IMR-90 (cell line): ENCODE measurements at regions not wholly inside any gene's neighbourhood (a gene's known extent, or its start where the extent isn't known, plus 50 kb on each side); places are given as distances from the start of the nearest gene placed in this dataset.
A peak's percentile ranks its signal among the peaks of the same experiment; 100 is the strongest.

Experiments used
- ATAC-seq: fragments of 200-7000 bp; cut with Tn5 transposase; 2 replicates; pipeline ENCODE4 v1.9.1; 2020; ENCODE audit warnings: low read depth, mild to moderate bottlenecking, moderate library complexity
- BruUV-seq: library from RNA; stranded (reverse); fragments of 400-500 nt; replicated peaks from 2 replicates; lab custom pipeline; 2021; lab: Mats Ljungman, UMichigan
- CTCF ChIA-PET: fragments of 300-600 bp; formaldehyde crosslinking; extraction: SDS; loops from one replicate; lab custom pipeline; 2021; ENCODE audit warnings: antibody characterized with exemption; lab: Yijun Ruan, JAX
- POLR2A ChIA-PET: fragments of 300-600 bp; sonication (Branson Sonifier 250); formaldehyde crosslinking; loops from one replicate; lab custom pipeline; 2022; ENCODE audit warnings: antibody characterized with exemption; ENCODE audit not compliant: unreplicated experiment; lab: Charles Lee
- DNase-seq: peaks from one replicate; pipeline ENCODE4 v3.0.0; 2013
- H2AFZ ChIP-seq: replicated peaks from 2 replicates; pipeline ENCODE3; 2013; ENCODE audit warnings: low read length, mild to moderate bottlenecking; ENCODE audit not compliant: poor library complexity
- H2AK5ac ChIP-seq: 2 replicates; pipeline ENCODE4 v1.6.1; 2013; ENCODE audit warnings: low read depth, low read length, inconsistent platforms
- H2AK9ac ChIP-seq: replicated peaks from 2 replicates; pipeline ENCODE3; 2013; ENCODE audit warnings: mild to moderate bottlenecking, low read depth, low read length, moderate library complexity; ENCODE audit not compliant: poor library complexity
- H2BK120ac ChIP-seq: 2 replicates; pipeline ENCODE4 v1.6.1; 2013; ENCODE audit warnings: low read depth, low read length, inconsistent platforms
- H2BK15ac ChIP-seq: 3 replicates; pipeline ENCODE4 v1.6.1; 2013; ENCODE audit warnings: low read depth, low read length, inconsistent platforms
- H2BK20ac ChIP-seq: 2 replicates; pipeline ENCODE4 v1.6.1; 2013; ENCODE audit warnings: low read depth, mild to moderate bottlenecking, inconsistent platforms, low read length, moderate library complexity
- H2BK5ac ChIP-seq: 2 replicates; pipeline ENCODE4 v1.6.1; 2013; ENCODE audit warnings: mild to moderate bottlenecking, low read depth, low read length, inconsistent platforms; ENCODE audit not compliant: poor library complexity, severe bottlenecking
- H3K14ac ChIP-seq: replicated peaks from 2 replicates; pipeline ENCODE4 v1.6.1; 2013; ENCODE audit warnings: low read depth, low read length, inconsistent platforms
- H3K18ac ChIP-seq: 2 replicates; pipeline ENCODE4 v1.6.1; 2013; ENCODE audit warnings: low read depth, low read length, control low read depth
- H3K23ac ChIP-seq: 2 replicates; pipeline ENCODE4 v1.6.1; 2013; ENCODE audit warnings: low read depth, low read length, inconsistent platforms
- H3K27ac ChIP-seq: 2 replicates; pipeline ENCODE4 v1.5.1; 2013; ENCODE audit warnings: mild to moderate bottlenecking, control low read depth, low read length; ENCODE audit not compliant: insufficient read depth
- H3K27me3 ChIP-seq: 2 replicates; pipeline ENCODE4 v1.6.1; 2013; ENCODE audit warnings: low read length; ENCODE audit not compliant: control insufficient read depth, insufficient read depth
- H3K36me3 ChIP-seq: 2 replicates; pipeline ENCODE4 v1.6.1; 2013; ENCODE audit warnings: low read length, mixed read lengths; ENCODE audit not compliant: control insufficient read depth, insufficient read depth
- H3K4ac ChIP-seq: 2 replicates; pipeline ENCODE4 v1.6.1; 2013; ENCODE audit warnings: low read depth, low read length, inconsistent platforms
- H3K4me1 ChIP-seq: 2 replicates; pipeline ENCODE4 v1.6.1; 2013; ENCODE audit warnings: low read length, mixed read lengths; ENCODE audit not compliant: control insufficient read depth, insufficient read depth
- H3K4me2 ChIP-seq: 2 replicates; pipeline ENCODE4 v1.6.1; 2013; ENCODE audit warnings: low read depth, mild to moderate bottlenecking, control low read depth, low read length, moderate library complexity
- H3K4me3 ChIP-seq: 2 replicates; pipeline ENCODE4 v1.5.1; 2013; ENCODE audit warnings: low read depth, mild to moderate bottlenecking, control low read depth, low read length, moderate library complexity; ENCODE audit not compliant: insufficient read depth
- H3K56ac ChIP-seq: 2 replicates; pipeline ENCODE4 v1.6.1; 2013; ENCODE audit warnings: low read length, inconsistent platforms; ENCODE audit not compliant: insufficient read depth; ENCODE audit errors: extremely low read depth
- H3K79me1 ChIP-seq, 2 experiments: 2 replicates each; pipeline ENCODE4 v1.6.1; 2013; ENCODE audit warnings: low read length in 2 of 2, inconsistent platforms in 1 of 2, low read depth in 1 of 2
- H3K9ac ChIP-seq: 2 replicates; pipeline ENCODE4 v1.6.1; 2013; ENCODE audit warnings: low read depth, low read length, control low read depth
- H3K9me1 ChIP-seq: 2 replicates; pipeline ENCODE4 v1.6.1; 2013; ENCODE audit warnings: low read length, inconsistent platforms; ENCODE audit not compliant: insufficient read depth
- H3K9me3 ChIP-seq: 2 replicates; pipeline ENCODE4 v1.6.1; 2013; ENCODE audit warnings: low read length; ENCODE audit not compliant: control insufficient read depth, insufficient read depth
- H4K20me1 ChIP-seq: 2 replicates; pipeline ENCODE4 v1.6.1; 2013; ENCODE audit warnings: low read length, inconsistent platforms; ENCODE audit not compliant: insufficient read depth
- H4K5ac ChIP-seq: 2 replicates; pipeline ENCODE4 v1.6.1; 2013; ENCODE audit warnings: mild to moderate bottlenecking, low read depth, low read length, control low read depth
- H4K8ac ChIP-seq, 2 experiments: 2 replicates each; pipeline ENCODE4 v1.6.1; 2013; ENCODE audit warnings: low read depth in 2 of 2, low read length in 2 of 2, control low read depth in 1 of 2, inconsistent platforms in 1 of 2
- H4K91ac ChIP-seq: 2 replicates; pipeline ENCODE4 v1.6.1; 2013; ENCODE audit warnings: low read depth, low read length, inconsistent platforms; ENCODE audit not compliant: insufficient read depth
- BHLHE40 ChIP-seq: fragments of 150-350 bp; IDR thresholded peaks from 2 replicates; pipeline ENCODE4 v1.6.1; 2016; ENCODE audit warnings: mild to moderate bottlenecking, low read depth, low read length
- MAFK ChIP-seq: IDR thresholded peaks from 2 replicates; pipeline ENCODE4 v1.6.1; 2012; ENCODE audit warnings: low read depth, low read length, improper control_type of control experiment
- RAD21 ChIP-seq: IDR thresholded peaks from 2 replicates; pipeline ENCODE4 v1.6.1; 2012; ENCODE audit warnings: low read length, improper control_type of control experiment
- RCOR1 ChIP-seq: IDR thresholded peaks from 2 replicates; pipeline ENCODE4 v1.6.1; 2012; ENCODE audit warnings: mild to moderate bottlenecking, low read length, improper control_type of control experiment; ENCODE audit not compliant: insufficient replicate concordance
- WGBS, 2 experiments: methylation state at CpG; one replicate each; pipeline versions ENCODE4 v1.1.5 to v1.1.7; 2013; ENCODE audit warnings: missing lambda C conversion rate in 2 of 2; ENCODE audit not compliant: insufficient read length in 1 of 2; ENCODE audit errors: extremely low coverage in 2 of 2; 5-methylcytosine and 5-hydroxymethylcytosine counted together
- dilution Hi-C: fragments of 300-500 bp; cut with HindIII; formaldehyde crosslinking; loops from one replicate; pipeline ENCODE4 v1.14.3; 2018; ENCODE audit warnings: low sequenced_read_pairs; ENCODE audit not compliant: unreplicated experiment
- in situ Hi-C: fragments of 300-500 bp; cut with MboI; formaldehyde crosslinking; loops from 3 replicates; pipeline ENCODE4 v1.14.3; 2019; ENCODE audit warnings: low sequenced_read_pairs, inconsistent platforms, mixed read lengths
- intact Hi-C: fragments of 100-400 bp; cut with micrococcal nuclease; formaldehyde crosslinking; loops from 2 replicates; pipeline ENCODE4 v1.10.0; 2022
- TF ChIP-seq, protein P1 (sequence below): conservative IDR thresholded peaks from 2 replicates; pipeline ENCODE4 v1.5.1; 2012; ENCODE audit warnings: mild to moderate bottlenecking, low read depth, low read length, improper control_type of control experiment

DNA sequence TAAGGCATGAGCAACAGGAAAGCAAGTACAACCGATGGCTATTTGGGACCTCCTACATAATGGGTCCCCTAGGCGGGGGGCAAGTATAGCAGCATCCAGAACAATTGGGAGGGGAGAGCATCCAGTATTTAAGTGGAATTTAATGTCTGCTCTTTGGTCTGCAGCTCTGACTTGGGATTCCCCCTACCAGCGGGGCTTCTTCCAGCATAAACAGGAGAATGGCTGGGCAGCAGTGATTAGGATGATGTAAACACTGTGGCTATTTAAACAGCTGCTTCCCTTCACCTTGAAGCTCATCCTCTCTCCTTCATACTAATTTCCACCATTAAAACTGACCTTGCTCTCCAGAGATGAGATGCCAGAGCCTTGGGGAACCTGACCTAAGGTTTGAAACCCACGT lies 73.9 kb upstream of the OXGR1 start:
- H3K27ac ChIP-seq, result no peak overlapping the region
- no peaks in the 10 kb centered on the region for H3K79me1 ChIP-seq
- no peaks in the 10 kb centered on the region; the same call in 1 of the 2 replicates for H3K4me1 ChIP-seq
- intact Hi-C loops (no loop called here), in situ Hi-C loops (no loop called here), dilution Hi-C loops (no loop called here)
- H2BK20ac ChIP-seq, result no peak overlapping the region
- no peak overlapping the region for H4K5ac ChIP-seq
- H2BK5ac ChIP-seq, result no peak overlapping the region
- H3K4me3 ChIP-seq, result no peak overlapping the region
- WGBS, 2 experiments, result no CpG with 5 or more reads among the region's 4 CpGs
- no peak overlapping the region for H3K18ac ChIP-seq
- no peak overlapping the region for H2BK120ac ChIP-seq
- H4K20me1 ChIP-seq, result no peaks in the 10 kb centered on the region
- BruUV-seq, result no TSS peak
- POLR2A ChIA-PET, result no interaction called here
- no peak overlapping the region for H3K9ac ChIP-seq
- H4K91ac ChIP-seq, result no peak overlapping the region
- H3K27me3 ChIP-seq, result peaks cover 3% of the 10 kb centered on the region; the same call in 1 of the 2 replicates
- no peaks in the 10 kb centered on the region for H3K9me1 ChIP-seq
- no peak overlapping the region for H3K14ac ChIP-seq
- no peaks in the 10 kb centered on the region for H3K36me3 ChIP-seq
- H2AFZ ChIP-seq, result no peak overlapping the region
- H2AK9ac ChIP-seq, result no peak overlapping the region
- no peak overlapping the region for H3K56ac ChIP-seq
- no peak overlapping the region for H2AK5ac ChIP-seq
- H4K8ac ChIP-seq, result no peak overlapping the region
- ATAC-seq (peak; percentile 42; the same call in 1 of the 2 replicates), DNase-seq (peak; percentile 6)
- TF ChIP-seq MAFK (no peak), BHLHE40 (no peak), RCOR1 (no peak), RAD21 (no peak)
- TF ChIP-seq, protein P1, sequence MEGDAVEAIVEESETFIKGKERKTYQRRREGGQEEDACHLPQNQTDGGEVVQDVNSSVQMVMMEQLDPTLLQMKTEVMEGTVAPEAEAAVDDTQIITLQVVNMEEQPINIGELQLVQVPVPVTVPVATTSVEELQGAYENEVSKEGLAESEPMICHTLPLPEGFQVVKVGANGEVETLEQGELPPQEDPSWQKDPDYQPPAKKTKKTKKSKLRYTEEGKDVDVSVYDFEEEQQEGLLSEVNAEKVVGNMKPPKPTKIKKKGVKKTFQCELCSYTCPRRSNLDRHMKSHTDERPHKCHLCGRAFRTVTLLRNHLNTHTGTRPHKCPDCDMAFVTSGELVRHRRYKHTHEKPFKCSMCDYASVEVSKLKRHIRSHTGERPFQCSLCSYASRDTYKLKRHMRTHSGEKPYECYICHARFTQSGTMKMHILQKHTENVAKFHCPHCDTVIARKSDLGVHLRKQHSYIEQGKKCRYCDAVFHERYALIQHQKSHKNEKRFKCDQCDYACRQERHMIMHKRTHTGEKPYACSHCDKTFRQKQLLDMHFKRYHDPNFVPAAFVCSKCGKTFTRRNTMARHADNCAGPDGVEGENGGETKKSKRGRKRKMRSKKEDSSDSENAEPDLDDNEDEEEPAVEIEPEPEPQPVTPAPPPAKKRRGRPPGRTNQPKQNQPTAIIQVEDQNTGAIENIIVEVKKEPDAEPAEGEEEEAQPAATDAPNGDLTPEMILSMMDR, result no peak
- CTCF ChIA-PET, result no interaction called here
- H3K23ac ChIP-seq, result no peak overlapping the region
- no peaks in the 10 kb centered on the region; the same call in 1 of the 2 replicates for H3K9me3 ChIP-seq
- no peak overlapping the region for H3K4me2 ChIP-seq
- no peak overlapping the region for H2BK15ac ChIP-seq
- no peak overlapping the region for H3K4ac ChIP-seq
